NCI-H524 treated with DMSO at 0.1 percent for 48 hours (cell line): ENCODE measurements at regions not wholly inside any gene's neighbourhood (a gene's known extent, or its start where the extent isn't known, plus 50 kb on each side); places are given as distances from the start of the nearest gene placed in this dataset.

ENCODE experiments used
- DNase-seq: peaks from one replicate; lab custom pipeline; 2025; lab: John Stamatoyannopoulos, UW

GRCh38 chr1:201656311-201657032 is 117.5 kb downstream of the NAV1 start:
- peak; percentile 97 for DNase-seq

DNA sequence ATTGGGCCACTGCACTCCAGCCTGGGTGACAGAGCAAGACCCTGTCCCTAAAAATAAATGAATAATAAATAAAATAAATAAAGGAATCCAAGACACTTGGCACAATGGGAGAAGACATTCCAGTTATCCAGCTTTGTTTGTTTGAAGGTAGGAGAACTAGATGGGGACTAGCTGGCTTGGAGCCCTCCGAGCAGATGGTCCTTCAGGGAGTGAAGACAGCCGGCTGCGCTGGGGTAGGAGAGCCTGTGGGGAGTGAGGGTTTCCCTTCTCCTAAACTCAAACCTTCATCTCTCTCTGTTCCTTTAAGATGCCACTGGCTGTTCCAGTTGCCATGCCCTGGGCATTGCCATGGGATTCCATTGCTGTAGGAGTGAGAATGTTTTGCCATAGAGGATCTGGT is 120.6 kb downstream of the NAV1 start:
- DNase-seq, result peak; percentile 21

GRCh38 chr1:201660931-201661822 is 122.2 kb downstream of the NAV1 start:
- DNase-seq, result peak; percentile 70

- no peak for DNase-seq
These were observed 123.0 kb downstream of the NAV1 start for GRCh38 chr1:201661823-201662359.

DNA sequence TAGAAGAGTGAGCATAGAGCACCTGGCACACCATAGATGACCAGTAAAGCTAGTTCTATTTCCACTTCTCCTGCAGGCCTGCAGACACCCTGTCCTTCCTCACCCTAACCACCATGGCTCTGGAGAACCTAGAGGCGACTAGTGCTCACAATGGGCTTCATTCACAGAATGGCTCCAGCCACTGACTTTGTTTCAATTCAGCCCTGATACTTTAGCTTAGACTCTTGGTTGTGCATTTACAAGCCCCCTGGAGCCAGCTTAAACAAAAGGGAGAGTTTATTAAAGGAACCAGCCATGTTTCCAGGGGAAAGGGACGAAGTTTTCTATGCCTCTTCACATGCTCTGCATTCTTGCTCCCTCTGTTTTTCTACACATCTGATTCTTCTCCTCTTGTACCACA is 123.7 kb downstream of the NAV1 start:
- no peak for DNase-seq

DNA sequence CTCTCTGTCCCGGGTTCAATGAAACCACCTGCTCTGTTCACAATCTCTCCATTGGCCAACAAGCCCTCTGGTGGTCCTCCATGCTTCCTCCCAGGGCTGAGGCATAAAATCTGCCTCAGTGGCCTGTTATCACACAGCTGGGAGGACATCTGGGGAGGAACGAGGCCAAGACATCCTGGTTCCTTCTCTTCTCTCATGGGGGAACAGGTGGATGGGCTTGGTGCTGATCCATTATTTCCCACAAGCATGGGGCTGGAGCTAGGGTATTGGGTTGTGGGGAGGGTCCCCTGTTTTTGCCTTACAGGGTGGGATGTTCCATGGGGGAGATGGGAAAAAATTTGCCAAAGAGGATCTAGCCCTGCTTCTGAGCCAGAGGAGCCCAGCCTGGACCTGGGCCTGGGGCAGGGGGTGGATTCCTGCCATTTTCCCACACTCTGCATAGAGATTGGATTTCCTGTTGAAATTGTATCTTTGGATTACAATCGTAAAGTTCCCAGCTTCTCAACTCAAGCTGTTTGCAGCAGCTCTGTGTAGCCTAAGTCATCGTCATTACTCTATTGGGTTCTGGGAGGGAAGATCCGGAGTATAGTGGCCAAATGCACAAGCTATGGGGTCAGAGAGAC is 124.7 kb downstream of the NAV1 start:
- no peak for DNase-seq

GRCh38 chr1:201665036-201665435 is 126.1 kb downstream of the NAV1 start:
- DNase-seq, result no peak

GRCh38 chr1:201666102-201666501 is 127.2 kb downstream of the NAV1 start:
- DNase-seq, result peak; percentile 76

DNA sequence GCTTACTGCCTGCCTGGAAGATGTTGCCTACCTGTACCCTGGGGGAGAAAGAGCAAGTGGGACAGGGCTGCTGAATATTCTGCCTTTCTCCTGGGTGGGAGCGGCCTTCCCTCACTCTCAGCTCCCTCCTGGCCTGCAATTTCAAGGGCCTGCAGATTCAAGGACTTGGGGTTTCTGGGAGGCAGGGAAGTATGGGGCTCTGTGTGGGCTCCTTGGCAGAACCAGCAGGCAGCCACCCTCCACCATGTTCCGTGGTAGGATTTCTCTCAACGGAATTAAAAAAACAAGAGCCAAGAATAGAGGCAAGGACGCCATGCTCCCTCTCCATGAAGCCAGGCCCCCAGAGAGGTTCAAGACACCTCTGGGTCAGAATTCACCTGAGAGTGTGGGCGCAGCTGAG is 127.7 kb downstream of the NAV1 start:
- no peak for DNase-seq

DNA sequence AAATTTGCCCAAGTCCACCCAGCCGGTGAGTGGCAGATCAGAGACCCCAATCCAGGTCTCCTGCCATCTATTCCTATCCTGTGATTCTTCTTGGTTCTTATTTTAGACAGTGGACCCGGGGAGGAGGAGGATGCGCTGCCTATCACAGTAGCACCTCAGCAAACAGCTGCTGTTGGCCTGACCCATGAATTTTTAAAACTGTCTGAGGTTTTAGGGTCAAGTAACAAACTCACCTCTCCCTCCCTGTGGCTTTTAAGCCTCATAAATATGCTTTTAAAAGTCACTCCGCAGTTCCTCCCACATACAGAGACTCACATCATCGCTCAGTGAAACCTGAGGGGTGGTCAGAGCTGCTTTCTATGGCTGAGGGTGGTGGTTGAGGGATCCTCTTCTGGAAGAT is 128.6 kb downstream of the NAV1 start:
- no peak for DNase-seq

- no peak for DNase-seq
These were observed 131.6 kb downstream of the NAV1 start for GRCh38 chr1:201670517-201670916.

DNA sequence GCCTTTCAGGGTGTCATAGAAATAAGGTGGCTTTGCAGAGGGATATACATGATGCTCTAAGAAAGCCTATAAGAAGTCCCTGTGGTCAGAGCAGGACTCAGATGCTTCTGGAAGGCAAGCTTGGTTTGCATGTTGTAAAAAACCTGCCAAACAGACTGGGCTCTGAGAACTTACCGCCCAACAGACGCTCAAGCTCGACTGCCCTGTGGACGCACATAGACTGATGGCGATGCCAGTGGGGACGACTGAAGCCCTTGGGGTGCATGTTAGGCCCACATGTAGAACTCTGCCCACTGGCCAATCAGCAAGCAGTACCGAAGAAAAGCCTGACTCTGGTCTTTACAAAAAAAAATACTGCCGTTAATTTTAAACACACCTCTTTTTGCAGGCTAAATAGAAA is 133.8 kb downstream of the NAV1 start:
- no peak for DNase-seq

GRCh38 chr1:201673093-201673492 is 134.2 kb downstream of the NAV1 start:
- DNase-seq, result no peak

- no peak for DNase-seq
These were observed 135.0 kb downstream of the NAV1 start for GRCh38 chr1:201673915-201674314.

DNA sequence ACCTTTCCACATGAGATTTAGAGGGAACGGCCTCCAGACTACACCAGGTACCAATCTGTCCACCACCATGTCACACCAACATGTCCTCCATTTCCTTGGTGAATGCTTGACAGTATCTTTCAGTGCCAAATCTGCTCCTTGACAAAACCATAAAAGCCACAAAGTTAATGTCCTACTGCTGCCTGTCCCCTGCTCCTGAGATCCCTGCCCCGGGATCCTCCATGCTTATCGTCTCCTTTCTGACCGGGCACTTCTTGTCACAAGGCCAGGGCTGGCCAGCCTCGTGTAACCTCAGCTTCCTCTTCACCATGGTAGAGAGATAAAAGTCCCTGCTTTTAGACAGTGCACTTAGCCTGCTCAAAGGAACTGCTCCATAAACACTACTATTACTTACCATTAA is 136.2 kb downstream of the NAV1 start:
- no peak for DNase-seq

- DNase-seq, result no peak
These were observed 137.3 kb downstream of the NAV1 start for GRCh38 chr1:201676197-201676596.

DNA sequence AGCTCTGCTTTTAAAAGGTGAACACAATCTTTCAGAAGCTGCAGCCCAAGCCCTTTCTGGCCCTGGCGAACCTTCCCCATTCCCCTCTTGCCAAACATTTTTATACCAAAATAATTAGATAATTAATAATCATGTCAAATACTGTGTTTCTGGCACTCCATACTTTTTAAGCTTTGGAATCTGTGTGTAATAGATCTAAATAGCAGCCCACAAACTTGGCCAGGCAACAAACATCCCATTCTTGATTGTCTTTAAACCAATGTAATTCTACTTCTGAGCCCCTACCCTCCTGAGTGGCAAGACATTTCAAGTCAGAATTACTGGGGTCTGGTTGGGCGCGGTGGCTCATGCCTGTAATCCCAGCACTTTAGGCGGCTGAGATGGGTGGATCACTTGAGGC is 137.7 kb downstream of the NAV1 start:
- DNase-seq, result no peak

DNA sequence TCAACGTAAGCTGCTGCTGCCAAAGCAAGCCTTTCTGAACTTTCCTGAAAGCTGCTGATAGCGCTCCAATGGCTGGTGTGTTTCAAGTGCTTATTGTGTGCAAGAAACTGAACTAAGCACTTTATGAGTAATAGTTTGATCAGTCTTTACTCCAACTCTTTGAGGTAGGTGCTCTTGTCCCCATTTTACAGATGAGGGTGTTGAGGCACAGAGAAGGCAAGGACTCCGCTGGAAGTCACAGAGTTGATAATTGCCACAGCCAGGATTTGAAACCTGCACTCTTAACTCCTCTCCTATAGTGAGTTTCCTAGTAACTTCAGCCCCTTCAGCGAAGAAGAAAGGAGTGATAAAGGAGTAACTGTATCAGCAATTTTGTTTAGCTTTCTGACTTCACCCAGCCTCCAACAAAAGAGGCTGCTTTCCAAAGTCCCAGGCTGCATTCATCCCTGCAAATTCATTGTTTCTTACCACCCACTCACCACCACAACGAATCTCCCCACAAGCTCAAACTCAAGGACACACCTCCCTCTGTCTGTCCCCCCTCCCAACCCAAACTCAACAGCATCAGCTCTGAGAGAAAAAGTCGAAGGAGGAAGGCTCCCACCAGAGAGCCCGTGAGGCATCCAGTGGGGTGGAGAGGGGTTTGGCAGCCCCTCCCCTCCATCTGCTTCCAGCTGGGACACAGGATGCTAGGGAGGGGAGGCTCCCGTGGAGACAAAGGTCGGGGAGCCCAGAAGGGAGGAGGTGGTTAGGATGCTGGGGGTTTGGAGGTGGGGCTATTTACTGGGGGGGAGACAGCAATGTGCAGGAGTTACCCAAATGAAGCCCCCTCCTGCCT is 139.6 kb downstream of the NAV1 start:
- peak; percentile 77 for DNase-seq

- no peak for DNase-seq
These were observed 142.4 kb downstream of the NAV1 start for GRCh38 chr1:201681375-201681774.

GRCh38 chr1:201682964-201683363 is 144.0 kb downstream of the NAV1 start:
- DNase-seq, result no peak

DNA sequence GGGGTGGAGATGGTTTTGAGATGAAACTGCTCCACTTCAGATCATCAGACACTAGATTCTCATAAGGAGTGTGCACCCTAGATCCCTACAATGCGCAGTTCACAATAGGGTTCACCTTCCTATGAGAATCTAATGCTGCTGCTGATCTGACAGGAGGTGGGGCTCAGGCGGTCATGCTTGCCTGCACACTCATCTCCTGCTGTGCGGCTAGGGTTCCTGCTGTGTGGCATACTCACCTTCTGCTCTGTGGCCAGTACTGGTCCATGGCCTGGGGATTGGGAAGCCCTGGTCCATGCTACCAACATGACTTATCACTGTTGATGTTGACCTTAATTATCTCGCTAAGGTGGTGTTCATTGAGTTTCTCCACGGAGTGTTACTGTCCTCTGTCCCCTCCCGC is 144.5 kb downstream of the NAV1 start:
- DNase-seq, result no peak

DNA sequence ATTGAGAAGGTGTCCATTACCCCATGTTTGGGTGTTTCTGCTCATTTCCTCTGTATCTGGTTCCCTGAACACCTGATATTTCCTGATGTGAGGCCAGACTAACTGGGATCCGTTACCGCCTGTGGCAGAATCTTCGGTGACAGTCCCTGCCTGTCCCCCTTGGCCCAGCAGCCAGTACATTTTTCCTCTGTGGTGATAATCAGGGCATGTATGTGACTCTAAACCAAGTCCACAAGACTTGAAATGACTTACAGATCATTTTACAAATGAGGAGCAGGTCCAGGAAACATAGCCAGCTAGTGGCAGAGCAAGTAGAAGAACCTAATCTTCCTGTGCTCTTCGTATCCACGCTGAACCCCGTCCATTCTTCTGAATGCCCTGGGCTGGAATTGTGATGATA is 143.5 kb upstream of the IPO9 start:
- DNase-seq, result no peak
